ENCODE measurements at regions not wholly inside any gene's neighbourhood (a gene's known extent, or its start where the extent isn't known, plus 50 kb on each side); places are given as distances from the start of the nearest gene placed in this dataset.

DNA sequence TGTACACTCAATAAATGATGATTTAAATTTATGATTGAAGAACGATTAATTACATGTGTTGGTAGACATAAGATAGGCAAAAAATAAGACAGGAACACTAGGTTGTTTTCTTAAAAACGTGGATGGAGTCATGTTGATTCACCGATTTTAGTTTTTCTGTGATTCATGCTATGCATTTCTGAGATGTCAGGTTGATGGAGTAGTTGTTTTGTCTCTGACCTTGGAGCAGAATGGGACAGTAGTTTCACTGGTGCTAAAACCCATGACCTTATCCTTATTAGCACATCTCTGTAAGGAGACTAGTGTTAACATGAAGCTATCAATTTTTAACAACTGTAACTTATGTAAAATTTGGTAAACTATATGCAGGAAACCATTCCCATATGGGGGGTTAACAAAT, 611.6 kb upstream of the FZD8 start:
- CTCF ChIA-PET, result no interaction called here
- TF ChIP-seq, protein P1, sequence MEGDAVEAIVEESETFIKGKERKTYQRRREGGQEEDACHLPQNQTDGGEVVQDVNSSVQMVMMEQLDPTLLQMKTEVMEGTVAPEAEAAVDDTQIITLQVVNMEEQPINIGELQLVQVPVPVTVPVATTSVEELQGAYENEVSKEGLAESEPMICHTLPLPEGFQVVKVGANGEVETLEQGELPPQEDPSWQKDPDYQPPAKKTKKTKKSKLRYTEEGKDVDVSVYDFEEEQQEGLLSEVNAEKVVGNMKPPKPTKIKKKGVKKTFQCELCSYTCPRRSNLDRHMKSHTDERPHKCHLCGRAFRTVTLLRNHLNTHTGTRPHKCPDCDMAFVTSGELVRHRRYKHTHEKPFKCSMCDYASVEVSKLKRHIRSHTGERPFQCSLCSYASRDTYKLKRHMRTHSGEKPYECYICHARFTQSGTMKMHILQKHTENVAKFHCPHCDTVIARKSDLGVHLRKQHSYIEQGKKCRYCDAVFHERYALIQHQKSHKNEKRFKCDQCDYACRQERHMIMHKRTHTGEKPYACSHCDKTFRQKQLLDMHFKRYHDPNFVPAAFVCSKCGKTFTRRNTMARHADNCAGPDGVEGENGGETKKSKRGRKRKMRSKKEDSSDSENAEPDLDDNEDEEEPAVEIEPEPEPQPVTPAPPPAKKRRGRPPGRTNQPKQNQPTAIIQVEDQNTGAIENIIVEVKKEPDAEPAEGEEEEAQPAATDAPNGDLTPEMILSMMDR (conservative IDR thresholded peaks at IDR 0.05; ENCODE audit: low read depth), result no peak
- POLR2A ChIA-PET (ENCODE audit: low non-redundant PET), result no interaction called here
- no peak for DNase-seq (ENCODE audit: low spot score)
- no peak overlapping the region for H3K27ac ChIP-seq

DNA sequence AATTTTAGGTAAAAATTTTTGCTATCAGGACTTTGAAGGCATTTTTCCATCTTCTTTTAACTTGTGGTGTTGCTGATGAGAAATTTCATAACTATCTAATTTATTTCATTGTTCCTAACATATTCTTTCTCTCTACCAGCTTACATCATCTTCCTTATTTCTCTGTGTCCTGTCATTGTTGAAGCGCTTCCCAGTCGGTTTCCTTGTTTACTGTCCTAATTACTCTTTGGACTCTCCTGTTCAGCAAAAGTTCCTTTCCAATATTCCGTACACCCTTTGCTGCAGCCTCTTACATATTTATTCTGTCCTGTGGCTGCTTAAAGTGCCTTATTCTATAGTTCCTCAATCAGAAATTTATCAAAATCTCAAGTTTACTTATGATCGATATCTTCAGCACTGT, 609.0 kb upstream of the FZD8 start:
- DNase-seq (ENCODE audit: low spot score), result no peak
- CTCF ChIA-PET, result no interaction called here
- TF ChIP-seq, protein P1 (conservative IDR thresholded peaks at IDR 0.05; ENCODE audit: low read depth), result no peak
- no peak overlapping the region for H3K27ac ChIP-seq
- POLR2A ChIA-PET (ENCODE audit: low non-redundant PET), result no interaction called here

DNA sequence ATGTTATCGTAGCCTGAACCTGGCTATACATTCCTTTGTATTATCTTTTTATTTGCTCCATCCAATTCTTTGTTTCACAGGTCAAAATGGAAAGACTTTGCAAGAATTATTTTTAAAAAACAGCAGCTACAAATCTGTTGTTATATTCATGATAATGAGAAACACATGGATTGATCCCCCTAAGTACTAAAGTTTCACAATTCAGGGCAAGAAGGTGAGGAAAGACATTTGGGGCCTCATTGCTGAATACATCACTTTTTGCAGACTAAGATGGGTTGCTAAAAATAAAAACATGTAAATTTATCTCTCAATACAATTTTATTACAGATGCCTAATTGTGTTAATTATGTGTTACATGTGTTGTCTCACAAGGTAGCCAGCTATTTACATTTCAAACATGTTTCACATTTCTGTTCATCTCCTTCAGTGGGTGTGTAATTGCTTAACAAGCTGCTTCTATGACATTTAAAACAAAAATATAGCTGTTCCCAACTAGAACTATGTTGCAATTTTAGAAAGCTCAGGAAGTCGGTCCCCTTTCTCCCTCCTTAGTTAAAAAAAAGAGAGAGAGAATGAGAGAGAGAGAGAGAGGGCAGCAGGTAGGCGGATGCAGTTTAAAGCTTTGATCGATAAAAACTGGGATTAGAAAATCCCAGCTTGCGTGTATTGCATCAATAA, 606.3 kb upstream of the FZD8 start:
- ChIA-PET POLR2A (ENCODE audit: low non-redundant PET) (no interaction called here), CTCF (interaction anchor here (0.6 to 0.7 kb wide), 2 partner anchors 193 to 484 kb away, joined by 3 read pairs; no protein-coding TSS in a partner anchor)
- H3K27ac ChIP-seq, result no peak overlapping the region
- TF ChIP-seq, protein P1 (conservative IDR thresholded peaks at IDR 0.05; ENCODE audit: low read depth), result no peak
- DNase-seq (ENCODE audit: low spot score), result no peak

DNA sequence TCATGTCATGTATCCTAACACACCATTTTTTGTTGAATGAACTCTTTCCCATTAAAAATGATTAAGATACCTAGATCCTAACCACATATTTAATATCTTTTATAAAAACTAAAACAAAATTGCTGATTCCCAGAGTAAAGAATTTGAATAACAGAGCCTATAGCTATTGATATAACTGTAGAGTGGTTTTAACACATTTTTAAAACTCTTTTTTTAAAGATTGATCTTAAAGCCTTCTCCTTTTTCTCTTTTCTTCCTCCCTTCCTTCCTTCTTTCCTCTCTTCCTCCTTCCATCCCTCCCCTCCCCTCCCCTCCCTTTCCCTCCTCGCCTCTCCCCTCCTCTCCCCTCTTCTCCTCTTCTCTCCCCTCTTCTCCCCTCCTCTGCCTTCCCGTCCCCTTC, 605.4 kb upstream of the FZD8 start:
- no peak for DNase-seq (ENCODE audit: low spot score)
- H3K27ac ChIP-seq, result no peak overlapping the region
- TF ChIP-seq, protein P1 (conservative IDR thresholded peaks at IDR 0.05; ENCODE audit: low read depth), result no peak
- POLR2A ChIA-PET (ENCODE audit: low non-redundant PET), result no interaction called here
- CTCF ChIA-PET, result no interaction called here

DNA sequence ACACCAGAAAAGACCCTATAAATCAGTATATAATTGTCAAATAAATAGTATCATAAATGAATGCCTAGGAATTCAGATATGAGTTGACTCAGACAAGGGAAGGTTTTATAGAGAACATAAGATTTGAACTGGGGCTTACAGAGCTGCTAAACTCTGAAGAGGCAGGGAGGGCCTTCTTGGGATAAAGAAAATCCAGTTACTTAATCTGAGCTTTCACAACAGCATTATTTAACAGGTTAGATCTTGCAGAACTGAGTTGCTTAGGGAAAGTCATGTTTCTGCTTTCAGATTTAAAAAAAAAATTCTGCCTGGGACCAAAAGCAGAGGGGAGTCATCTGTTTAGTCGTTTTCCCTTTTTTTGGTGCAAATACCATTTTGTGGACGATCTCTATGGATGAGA, 594.8 kb upstream of the FZD8 start:
- ChIA-PET CTCF (no interaction called here), POLR2A (ENCODE audit: low non-redundant PET) (no interaction called here)
- TF ChIP-seq, protein P1 (conservative IDR thresholded peaks at IDR 0.05; ENCODE audit: low read depth), result no peak
- no peak for DNase-seq (ENCODE audit: low spot score)
- H3K27ac ChIP-seq, result no peak overlapping the region

DNA sequence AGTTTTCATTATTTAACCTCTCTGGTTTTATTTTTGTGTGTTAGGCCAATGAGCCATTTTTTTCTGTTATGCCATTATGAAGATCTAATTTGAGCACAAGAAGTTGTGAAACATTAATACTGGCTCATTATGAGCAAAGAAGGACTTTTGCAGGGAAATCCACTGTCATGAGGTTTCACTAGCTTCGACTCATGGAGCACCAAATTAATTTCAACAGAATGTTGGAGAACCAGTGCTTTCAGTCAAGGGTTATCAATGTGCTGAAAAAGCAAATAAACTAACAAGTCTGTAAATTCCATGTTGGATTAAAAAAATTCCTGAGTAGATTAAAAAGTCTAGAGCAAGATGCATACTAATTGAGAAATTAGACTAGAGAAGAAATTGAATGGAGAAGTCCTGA, 594.2 kb upstream of the FZD8 start:
- ChIA-PET CTCF (no interaction called here), POLR2A (ENCODE audit: low non-redundant PET) (no interaction called here)
- TF ChIP-seq, protein P1 (conservative IDR thresholded peaks at IDR 0.05; ENCODE audit: low read depth), result no peak
- no peak overlapping the region for H3K27ac ChIP-seq
- DNase-seq (ENCODE audit: low spot score), result no peak

Measured in RWPE1 (cell line).